ENCODE measurements at regions not wholly inside any gene's neighbourhood (a gene's known extent, or its start where the extent isn't known, plus 50 kb on each side); places are given as distances from the start of the nearest gene placed in this dataset.
"Not testable (repeated sequence)": the region's sequence is repeated elsewhere in the genome, so short reads cannot be mapped to it uniquely, and the experiment has no call there.

- H3K27me3 Mint-ChIP-seq (ENCODE audit: insufficient read depth) = peaks cover 2% of the 10 kb centered on the region
- intact Hi-C loops (cut with micrococcal nuclease) = no loop called here
- no peak overlapping the region for H3K27ac Mint-ChIP-seq
- H3K4me1 Mint-ChIP-seq (ENCODE audit: low read depth) = peaks cover 8% of the 10 kb centered on the region
- no peak overlapping the region for H3K4me3 Mint-ChIP-seq
- no peaks in the 10 kb centered on the region for H3K9me3 Mint-ChIP-seq
- no peak for DNase-seq (ENCODE audit: low spot score)
- H3K36me3 Mint-ChIP-seq (ENCODE audit: low read depth) = no peaks in the 10 kb centered on the region
Observed at GRCh38 chr12:25653487-25654175, 100.5 kb upstream of the LMNTD1 start.

DNA sequence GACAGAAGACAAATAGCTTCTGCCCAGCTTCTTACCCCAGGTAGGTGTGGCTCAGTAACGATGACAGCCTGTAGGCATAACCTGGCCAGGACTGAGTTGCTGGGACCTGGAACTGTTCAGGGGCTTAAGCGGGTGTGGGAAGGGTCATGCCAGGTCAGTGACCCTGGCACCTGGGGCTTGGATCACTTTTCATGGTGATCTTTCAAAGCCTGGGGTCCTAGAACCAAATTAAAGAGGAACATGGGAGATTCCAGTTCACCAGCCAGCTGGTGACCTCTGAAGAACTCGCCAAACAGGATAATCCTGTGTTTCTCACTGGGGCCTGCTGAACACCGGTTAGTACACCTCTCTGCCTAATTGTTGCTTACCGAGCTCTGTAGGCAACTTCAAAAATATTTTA is 102.6 kb upstream of the LMNTD1 start:
- Mint-ChIP-seq H3K9me3 (no peaks in the 10 kb centered on the region), H3K4me3 (no peak overlapping the region), H3K36me3 (ENCODE audit: low read depth) (no peaks in the 10 kb centered on the region), H3K27me3 (ENCODE audit: insufficient read depth) (peaks cover 2% of the 10 kb centered on the region), H3K4me1 (ENCODE audit: low read depth) (peaks cover 8% of the 10 kb centered on the region), H3K27ac (no peak overlapping the region)
- no peak for DNase-seq (ENCODE audit: low spot score)
- intact Hi-C loops (cut with micrococcal nuclease) = no loop called here

- no peak for DNase-seq (ENCODE audit: low spot score)
- Mint-ChIP-seq H3K27me3 (ENCODE audit: insufficient read depth) (peaks cover 2% of the 10 kb centered on the region), H3K9me3 (no peaks in the 10 kb centered on the region), H3K4me3 (no peak overlapping the region), H3K4me1 (ENCODE audit: low read depth) (no peaks in the 10 kb centered on the region), H3K36me3 (ENCODE audit: low read depth) (no peaks in the 10 kb centered on the region), H3K27ac (no peak overlapping the region)
- intact Hi-C loops (cut with micrococcal nuclease) = no loop called here
Observed at GRCh38 chr12:25659621-25660020, 106.5 kb upstream of the LMNTD1 start.

DNA sequence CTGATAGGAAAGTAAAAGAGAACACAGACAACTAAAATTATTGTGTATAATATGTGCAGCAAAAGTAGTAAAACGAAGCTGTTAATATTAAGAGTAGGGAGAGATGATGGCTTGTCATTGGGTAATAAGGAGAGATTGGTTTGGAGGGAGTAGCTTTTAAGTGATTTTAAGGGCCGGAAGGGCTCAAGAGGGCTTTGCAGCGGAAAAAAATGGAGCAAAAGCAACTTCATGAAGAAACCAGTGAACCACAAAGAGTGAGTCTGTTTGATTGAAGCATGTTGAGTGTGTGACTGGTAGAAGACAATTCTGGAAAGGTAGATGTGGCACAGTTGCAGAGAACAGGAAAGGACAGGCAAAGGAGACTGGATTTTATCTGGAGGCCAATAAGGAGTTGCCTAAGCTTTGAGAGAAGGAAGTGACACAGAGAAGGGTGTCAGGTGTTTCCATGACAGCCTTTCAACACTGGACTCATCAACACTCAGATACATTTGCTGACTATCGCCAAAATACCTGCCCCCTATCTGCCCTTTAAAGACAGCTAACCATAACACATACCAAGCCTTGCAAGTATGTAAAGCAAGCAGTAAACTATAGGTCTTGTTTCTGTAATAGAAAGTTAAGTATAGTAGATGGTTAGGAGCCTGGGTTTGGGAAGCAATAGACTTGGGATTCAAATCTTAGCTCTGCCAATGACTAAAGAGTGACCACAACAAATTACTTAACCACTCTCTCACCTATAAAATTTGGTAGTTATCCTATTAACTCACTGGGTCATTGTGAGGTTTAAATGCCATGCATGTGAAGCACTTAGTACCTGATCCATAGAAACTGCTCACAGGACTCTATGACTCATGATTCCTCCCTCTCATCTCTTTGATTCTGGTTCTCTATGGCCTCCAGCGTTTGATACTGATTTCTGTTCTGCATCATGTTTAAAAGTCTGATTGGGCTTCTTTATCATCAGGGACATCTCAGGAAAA is 117.3 kb upstream of the LMNTD1 start:
- H3K27me3 Mint-ChIP-seq (ENCODE audit: insufficient read depth) = peaks cover 3% of the 10 kb centered on the region
- H3K36me3 Mint-ChIP-seq (ENCODE audit: low read depth) = no peaks in the 10 kb centered on the region
- no peak overlapping the region for H3K27ac Mint-ChIP-seq
- H3K9me3 Mint-ChIP-seq = no peaks in the 10 kb centered on the region
- no peak for DNase-seq (ENCODE audit: low spot score)
- intact Hi-C loops (cut with micrococcal nuclease) = no loop called here
- no peak overlapping the region for H3K4me3 Mint-ChIP-seq
- no peaks in the 10 kb centered on the region for H3K4me1 Mint-ChIP-seq (ENCODE audit: low read depth)

DNA sequence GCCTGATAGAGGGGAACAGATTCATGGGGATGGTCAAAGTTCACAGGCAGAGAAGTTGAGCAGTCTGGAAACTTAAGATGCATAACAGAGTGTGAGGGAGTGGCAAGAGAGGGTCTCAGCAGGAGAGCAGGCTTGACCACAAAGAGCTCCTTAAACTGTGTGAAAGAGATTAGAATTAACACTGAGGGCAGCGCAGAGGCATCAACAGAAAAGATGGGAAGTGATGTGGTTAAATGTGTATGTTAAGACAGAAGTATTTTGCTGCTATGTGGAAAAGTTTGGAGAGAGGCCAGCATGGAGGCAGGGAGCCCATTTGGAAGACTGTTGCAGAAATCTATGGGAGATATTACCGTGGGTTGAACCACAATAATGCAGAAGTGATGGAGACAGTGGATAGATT is 122.7 kb upstream of the LMNTD1 start:
- DNase-seq (ENCODE audit: low spot score) = no peak
- H3K9me3 Mint-ChIP-seq = no peaks in the 10 kb centered on the region
- no peak overlapping the region for H3K4me3 Mint-ChIP-seq
- H3K4me1 Mint-ChIP-seq (ENCODE audit: low read depth) = no peaks in the 10 kb centered on the region
- intact Hi-C loops (cut with micrococcal nuclease) = no loop called here
- no peaks in the 10 kb centered on the region for H3K27me3 Mint-ChIP-seq (ENCODE audit: insufficient read depth)
- no peaks in the 10 kb centered on the region for H3K36me3 Mint-ChIP-seq (ENCODE audit: low read depth)
- H3K27ac Mint-ChIP-seq = no peak overlapping the region

GRCh38 chr12:25677232-25677937 is 124.3 kb upstream of the LMNTD1 start:
- intact Hi-C loops (cut with micrococcal nuclease) = no loop called here
- no peak for DNase-seq (ENCODE audit: low spot score)
- no peaks in the 10 kb centered on the region for H3K4me1 Mint-ChIP-seq (ENCODE audit: low read depth)
- no peak overlapping the region for H3K27ac Mint-ChIP-seq
- H3K36me3 Mint-ChIP-seq (ENCODE audit: low read depth) = no peaks in the 10 kb centered on the region
- H3K4me3 Mint-ChIP-seq = no peak overlapping the region
- H3K9me3 Mint-ChIP-seq = no peaks in the 10 kb centered on the region
- H3K27me3 Mint-ChIP-seq (ENCODE audit: insufficient read depth) = no peaks in the 10 kb centered on the region

- no peaks in the 10 kb centered on the region for H3K27me3 Mint-ChIP-seq (ENCODE audit: insufficient read depth)
- no peak for DNase-seq (ENCODE audit: low spot score)
- no peak overlapping the region for H3K4me3 Mint-ChIP-seq
- intact Hi-C loops (cut with micrococcal nuclease) = no loop called here
- H3K36me3 Mint-ChIP-seq (ENCODE audit: low read depth) = no peaks in the 10 kb centered on the region
- no peaks in the 10 kb centered on the region for H3K4me1 Mint-ChIP-seq (ENCODE audit: low read depth)
- no peak overlapping the region for H3K27ac Mint-ChIP-seq
- H3K9me3 Mint-ChIP-seq = no peaks in the 10 kb centered on the region
Observed at GRCh38 chr12:25681580-25681979, 128.5 kb upstream of the LMNTD1 start.

DNA sequence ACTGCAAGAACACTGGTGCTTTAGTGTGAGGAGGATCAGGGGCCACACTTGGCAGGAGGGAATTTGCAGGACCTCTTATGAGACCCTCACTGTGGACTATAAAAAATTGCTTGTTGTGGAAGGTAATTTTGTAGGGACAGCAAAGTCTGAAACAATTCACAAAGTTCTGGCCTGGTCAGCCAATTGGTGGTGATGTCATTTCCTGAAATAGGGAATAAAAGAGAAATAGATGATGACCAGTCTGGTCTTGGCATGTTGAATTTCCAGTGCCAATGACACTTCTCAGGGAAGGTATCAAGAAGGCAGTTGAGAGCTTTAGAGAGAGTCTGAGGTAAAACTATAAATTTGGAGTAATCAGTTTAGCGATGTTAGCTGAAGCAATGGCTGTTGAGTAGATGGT is 129.3 kb upstream of the LMNTD1 start:
- no peaks in the 10 kb centered on the region for H3K4me1 Mint-ChIP-seq (ENCODE audit: low read depth)
- H3K9me3 Mint-ChIP-seq = no peaks in the 10 kb centered on the region
- no peak for DNase-seq (ENCODE audit: low spot score)
- H3K27ac Mint-ChIP-seq = no peak overlapping the region
- H3K27me3 Mint-ChIP-seq (ENCODE audit: insufficient read depth) = no peaks in the 10 kb centered on the region
- H3K36me3 Mint-ChIP-seq (ENCODE audit: low read depth) = no peaks in the 10 kb centered on the region
- intact Hi-C loops (cut with micrococcal nuclease) = no loop called here
- H3K4me3 Mint-ChIP-seq = no peak overlapping the region

- Mint-ChIP-seq H3K4me1 (ENCODE audit: low read depth) (no peaks in the 10 kb centered on the region), H3K36me3 (ENCODE audit: low read depth) (no peaks in the 10 kb centered on the region), H3K9me3 (peaks cover 4% of the 10 kb centered on the region), H3K4me3 (no peak overlapping the region), H3K27me3 (ENCODE audit: insufficient read depth) (no peaks in the 10 kb centered on the region), H3K27ac (no peak overlapping the region)
- no peak for DNase-seq (ENCODE audit: low spot score)
- intact Hi-C loops (cut with micrococcal nuclease) = no loop called here
Observed at GRCh38 chr12:25684070-25684469, 131.0 kb upstream of the LMNTD1 start.

DNA sequence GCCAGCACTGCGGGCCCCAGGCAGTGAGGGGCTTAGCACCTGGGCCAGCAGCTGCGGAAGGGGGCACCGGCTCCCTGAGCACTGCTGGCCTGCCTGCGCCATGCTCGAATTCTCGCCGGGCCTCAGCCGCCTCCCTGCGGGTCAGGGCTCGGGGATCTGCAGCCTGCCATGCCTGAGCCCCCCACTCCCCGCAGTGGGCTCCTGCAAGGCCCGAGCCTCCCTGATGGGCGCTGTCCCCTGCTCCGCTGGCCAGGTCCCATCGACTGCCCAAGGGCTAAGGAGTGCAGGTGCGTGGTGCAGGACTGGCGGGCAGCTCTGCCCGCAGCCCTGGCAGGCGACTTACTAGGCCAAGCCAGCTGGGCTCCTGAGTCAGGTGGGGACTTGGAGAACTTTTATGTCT is 133.3 kb upstream of the LMNTD1 start:
- Mint-ChIP-seq H3K27ac (no peak overlapping the region), H3K36me3 (ENCODE audit: low read depth) (no peaks in the 10 kb centered on the region), H3K9me3 (peaks cover 4% of the 10 kb centered on the region), H3K4me3 (no peak overlapping the region), H3K27me3 (ENCODE audit: insufficient read depth) (no peaks in the 10 kb centered on the region), H3K4me1 (ENCODE audit: low read depth) (no peaks in the 10 kb centered on the region)
- intact Hi-C loops (cut with micrococcal nuclease) = no loop called here
- no peak for DNase-seq (ENCODE audit: low spot score)

DNA sequence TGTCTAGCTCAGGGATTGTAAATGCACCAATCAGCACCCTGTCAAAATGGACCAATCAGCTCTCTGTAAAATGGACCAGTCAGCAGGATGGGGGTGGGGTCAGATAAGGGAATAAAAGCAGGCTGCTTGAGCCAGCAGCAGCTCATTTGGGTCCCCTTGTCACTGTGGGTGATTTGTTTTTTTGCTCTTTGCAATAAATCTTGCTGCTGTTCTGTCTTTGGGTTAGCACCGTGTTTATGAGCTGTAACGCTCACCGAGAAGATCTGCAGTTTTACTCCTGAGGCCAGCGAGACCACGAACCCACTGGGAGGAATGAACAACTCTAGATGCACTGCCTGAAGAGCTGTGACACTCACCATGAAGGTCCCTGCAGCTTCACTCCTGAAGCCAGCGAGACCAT is 134.1 kb upstream of the LMNTD1 start:
- Mint-ChIP-seq H3K4me1 (ENCODE audit: low read depth) (no peaks in the 10 kb centered on the region), H3K4me3 (no peak overlapping the region)
- intact Hi-C loops (cut with micrococcal nuclease) = no loop called here

GRCh38 chr12:25688851-25689250 is 135.8 kb upstream of the LMNTD1 start:
- H3K27me3 Mint-ChIP-seq (ENCODE audit: insufficient read depth); H3K4me1 Mint-ChIP-seq (ENCODE audit: low read depth); H3K4me3 Mint-ChIP-seq; H3K27ac Mint-ChIP-seq; DNase-seq (ENCODE audit: low spot score); intact Hi-C loops (cut with micrococcal nuclease); H3K9me3 Mint-ChIP-seq; H3K36me3 Mint-ChIP-seq (ENCODE audit: low read depth): not testable (repeated sequence)

More for the DNA sequence above, 134.1 kb upstream of the LMNTD1 start:
- no peaks in the 10 kb centered on the region for H3K36me3 Mint-ChIP-seq (ENCODE audit: low read depth)
- DNase-seq (ENCODE audit: low spot score) = no peak
- no peak overlapping the region for H3K27ac Mint-ChIP-seq
- peaks cover 4% of the 10 kb centered on the region for H3K9me3 Mint-ChIP-seq
- no peaks in the 10 kb centered on the region for H3K27me3 Mint-ChIP-seq (ENCODE audit: insufficient read depth)

DNA sequence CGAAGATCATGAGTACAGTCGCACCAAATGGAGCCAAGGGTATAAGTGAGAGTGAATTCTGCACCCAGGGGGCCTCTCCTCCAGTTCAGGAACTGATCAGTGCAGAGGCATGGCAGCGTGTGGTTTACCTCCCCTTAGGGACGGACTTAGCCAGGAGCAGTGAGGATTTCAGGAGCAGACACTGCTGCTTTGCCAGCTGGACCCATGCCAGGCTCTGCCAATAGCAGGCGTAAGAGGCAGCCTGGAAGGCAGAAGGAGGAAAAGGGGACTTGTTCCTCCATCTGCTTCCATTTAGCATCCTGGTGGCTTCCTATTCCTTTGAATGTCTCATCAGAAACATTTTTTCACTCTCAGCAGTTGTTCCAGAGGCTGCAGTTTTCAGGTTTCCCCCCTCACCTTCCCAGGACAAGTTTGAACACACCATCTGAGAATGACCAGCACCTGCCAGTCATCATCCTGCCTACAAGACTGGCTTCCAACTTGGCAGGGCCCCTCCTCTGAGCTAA is 137.0 kb upstream of the LMNTD1 start:
- Mint-ChIP-seq H3K27ac (no peak overlapping the region), H3K9me3 (peaks cover 4% of the 10 kb centered on the region), H3K36me3 (ENCODE audit: low read depth) (no peaks in the 10 kb centered on the region), H3K4me1 (ENCODE audit: low read depth) (no peaks in the 10 kb centered on the region), H3K4me3 (no peak overlapping the region), H3K27me3 (ENCODE audit: insufficient read depth) (no peaks in the 10 kb centered on the region)
- DNase-seq (ENCODE audit: low spot score) = no peak
- intact Hi-C loops (cut with micrococcal nuclease) = no loop called here
